ENCODE measurements at regions not wholly inside any gene's neighbourhood (a gene's known extent, or its start where the extent isn't known, plus 50 kb on each side); places are given as distances from the start of the nearest gene placed in this dataset.

DNA sequence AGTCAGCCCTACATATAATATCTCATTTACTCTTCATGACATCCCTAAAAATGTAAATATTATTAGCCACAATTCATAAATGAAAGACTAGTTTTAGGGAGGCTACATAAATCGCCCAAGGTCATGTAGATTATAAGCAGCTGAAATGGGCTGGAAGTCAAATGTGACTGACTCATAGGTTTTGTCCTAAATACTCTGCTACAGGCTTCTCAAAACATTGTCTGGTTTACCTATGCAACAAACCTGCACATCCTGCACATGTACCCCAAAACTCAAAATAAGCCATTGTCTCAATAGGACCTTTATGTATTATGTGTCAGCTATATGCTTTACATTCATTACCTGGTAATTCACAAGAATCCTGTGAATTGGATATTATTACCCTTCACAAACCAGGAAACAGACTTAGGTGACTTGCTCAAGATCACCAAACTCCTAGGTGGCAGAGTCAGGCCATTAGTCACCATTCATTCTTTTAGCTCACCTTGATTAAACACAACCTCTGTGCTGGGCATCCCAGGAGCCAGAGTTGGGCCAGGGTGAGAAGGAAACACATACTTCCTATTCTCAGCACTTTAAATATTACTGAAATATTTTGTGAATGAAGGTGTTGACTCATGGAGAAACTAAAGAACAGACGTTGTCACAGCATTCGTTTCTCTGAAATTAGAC is 69.4 kb upstream of the CPO start:
- Histone ChIP-seq H2AFZ (ENCODE audit: low read depth, low read length) (no peak overlapping the region), H3K79me2 (ENCODE audit: insufficient read depth, low read length) (no peaks in the 10 kb centered on the region), H3K4me2 (ENCODE audit: insufficient read depth, low read length) (no peak overlapping the region), H3K27ac (ENCODE audit: low read length) (no peak overlapping the region), H3K4me3 (ENCODE audit: low read depth in 1 of 2, low read length in 2 of 2) (no peak overlapping the region), H3K4me1 (ENCODE audit: insufficient read depth, low read length) (no peaks in the 10 kb centered on the region), H4K20me1 (ENCODE audit: insufficient read depth, low read length) (no peaks in the 10 kb centered on the region), H3K27me3 (ENCODE audit: insufficient read depth, low read length, poor library complexity) (no peaks in the 10 kb centered on the region), H3K9me3 (ENCODE audit: insufficient read depth, low read length, severe bottlenecking) (no peaks in the 10 kb centered on the region), H3K36me3 (ENCODE audit: insufficient read depth, low read length) (no peaks in the 10 kb centered on the region), H3K9ac (ENCODE audit: low read depth, low read length) (no peak overlapping the region)
- TF ChIP-seq, protein P1, sequence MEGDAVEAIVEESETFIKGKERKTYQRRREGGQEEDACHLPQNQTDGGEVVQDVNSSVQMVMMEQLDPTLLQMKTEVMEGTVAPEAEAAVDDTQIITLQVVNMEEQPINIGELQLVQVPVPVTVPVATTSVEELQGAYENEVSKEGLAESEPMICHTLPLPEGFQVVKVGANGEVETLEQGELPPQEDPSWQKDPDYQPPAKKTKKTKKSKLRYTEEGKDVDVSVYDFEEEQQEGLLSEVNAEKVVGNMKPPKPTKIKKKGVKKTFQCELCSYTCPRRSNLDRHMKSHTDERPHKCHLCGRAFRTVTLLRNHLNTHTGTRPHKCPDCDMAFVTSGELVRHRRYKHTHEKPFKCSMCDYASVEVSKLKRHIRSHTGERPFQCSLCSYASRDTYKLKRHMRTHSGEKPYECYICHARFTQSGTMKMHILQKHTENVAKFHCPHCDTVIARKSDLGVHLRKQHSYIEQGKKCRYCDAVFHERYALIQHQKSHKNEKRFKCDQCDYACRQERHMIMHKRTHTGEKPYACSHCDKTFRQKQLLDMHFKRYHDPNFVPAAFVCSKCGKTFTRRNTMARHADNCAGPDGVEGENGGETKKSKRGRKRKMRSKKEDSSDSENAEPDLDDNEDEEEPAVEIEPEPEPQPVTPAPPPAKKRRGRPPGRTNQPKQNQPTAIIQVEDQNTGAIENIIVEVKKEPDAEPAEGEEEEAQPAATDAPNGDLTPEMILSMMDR (IDR thresholded peaks at IDR 0.05; ENCODE audit: borderline replicate concordance, extremely low read depth, low read length, poor library complexity, severe bottlenecking), result no peak
- no peak for TF ChIP-seq EZH2 (IDR thresholded peaks at IDR 0.05; ENCODE audit: borderline replicate concordance, low read depth, low read length, severe bottlenecking)
- ATAC-seq (ENCODE audit: insufficient read depth, low read depth) (no peak), DNase-seq (no peak)

DNA sequence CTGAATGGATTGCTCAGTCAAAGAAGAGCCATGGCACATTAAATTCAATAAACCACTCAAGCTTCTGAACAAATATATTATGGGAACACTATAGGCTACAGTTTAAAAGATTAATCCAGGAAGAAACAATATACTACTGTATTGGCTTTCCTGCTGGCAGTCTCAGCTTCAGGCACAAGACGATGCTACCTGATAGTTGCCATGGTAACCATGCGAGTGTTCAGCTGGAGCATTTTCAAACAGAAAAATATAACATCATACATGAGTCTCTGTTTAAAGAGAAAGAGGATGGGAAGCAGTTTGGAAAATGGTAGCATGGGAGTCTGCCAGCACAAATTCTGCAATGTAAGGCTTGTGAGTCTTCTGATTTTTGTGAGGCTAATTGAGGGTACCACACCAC is 65.9 kb upstream of the CPO start:
- DNase-seq (no peak), ATAC-seq (ENCODE audit: insufficient read depth, low read depth) (no peak)
- Histone ChIP-seq H3K9me3 (ENCODE audit: insufficient read depth, low read length, severe bottlenecking) (no peaks in the 10 kb centered on the region), H2AFZ (ENCODE audit: low read depth, low read length) (no peak overlapping the region), H4K20me1 (ENCODE audit: insufficient read depth, low read length) (no peaks in the 10 kb centered on the region), H3K4me3 (ENCODE audit: low read depth in 1 of 2, low read length in 2 of 2) (no peak overlapping the region), H3K4me1 (ENCODE audit: insufficient read depth, low read length) (no peaks in the 10 kb centered on the region), H3K79me2 (ENCODE audit: insufficient read depth, low read length) (no peaks in the 10 kb centered on the region), H3K27me3 (ENCODE audit: insufficient read depth, low read length, poor library complexity) (no peaks in the 10 kb centered on the region), H3K36me3 (ENCODE audit: insufficient read depth, low read length) (no peaks in the 10 kb centered on the region), H3K9ac (ENCODE audit: low read depth, low read length) (no peak overlapping the region), H3K4me2 (ENCODE audit: insufficient read depth, low read length) (no peak overlapping the region), H3K27ac (ENCODE audit: low read length) (no peak overlapping the region)
- no peak for TF ChIP-seq EZH2 (IDR thresholded peaks at IDR 0.05; ENCODE audit: borderline replicate concordance, low read depth, low read length, severe bottlenecking)
- TF ChIP-seq, protein P1 (IDR thresholded peaks at IDR 0.05; ENCODE audit: borderline replicate concordance, extremely low read depth, low read length, poor library complexity, severe bottlenecking), result no peak

DNA sequence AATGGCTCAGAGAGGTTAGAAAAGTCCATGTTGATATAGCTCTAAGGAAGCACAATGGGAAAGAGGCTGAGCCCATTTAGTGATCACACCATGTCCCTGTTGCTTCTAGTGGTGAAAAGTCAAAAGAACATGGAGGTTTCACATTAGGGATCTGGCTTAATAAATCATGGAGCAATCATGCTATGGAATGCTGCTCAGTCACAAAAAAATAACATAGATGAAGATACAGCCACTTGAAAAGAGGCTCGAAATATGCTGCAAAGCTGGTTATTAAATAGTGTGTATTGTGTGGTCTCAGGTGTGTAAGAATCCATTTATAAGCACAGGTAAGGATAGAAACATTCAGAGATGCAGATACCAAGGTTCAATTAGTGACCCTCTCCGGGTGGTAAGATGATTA is 63.6 kb upstream of the CPO start:
- H3K4me2 ChIP-seq (ENCODE audit: insufficient read depth, low read length), result no peak overlapping the region
- H3K9me3 ChIP-seq (ENCODE audit: insufficient read depth, low read length, severe bottlenecking), result no peaks in the 10 kb centered on the region
- no peak for ATAC-seq (ENCODE audit: insufficient read depth, low read depth)
- no peak overlapping the region for H3K4me3 ChIP-seq (ENCODE audit: low read depth in 1 of 2, low read length in 2 of 2)
- no peak overlapping the region for H3K9ac ChIP-seq (ENCODE audit: low read depth, low read length)
- H2AFZ ChIP-seq (ENCODE audit: low read depth, low read length), result no peak overlapping the region
- H3K4me1 ChIP-seq (ENCODE audit: insufficient read depth, low read length), result no peaks in the 10 kb centered on the region
- no peaks in the 10 kb centered on the region for H4K20me1 ChIP-seq (ENCODE audit: insufficient read depth, low read length)
- no peak overlapping the region for H3K27ac ChIP-seq (ENCODE audit: low read length)
- no peaks in the 10 kb centered on the region for H3K79me2 ChIP-seq (ENCODE audit: insufficient read depth, low read length)
- no peak for TF ChIP-seq EZH2 (IDR thresholded peaks at IDR 0.05; ENCODE audit: borderline replicate concordance, low read depth, low read length, severe bottlenecking)
- TF ChIP-seq, protein P1 (IDR thresholded peaks at IDR 0.05; ENCODE audit: borderline replicate concordance, extremely low read depth, low read length, poor library complexity, severe bottlenecking), result no peak
- DNase-seq, result no peak
- no peaks in the 10 kb centered on the region for H3K27me3 ChIP-seq (ENCODE audit: insufficient read depth, low read length, poor library complexity)
- H3K36me3 ChIP-seq (ENCODE audit: insufficient read depth, low read length), result no peaks in the 10 kb centered on the region
